ENCODE measurements at regions not wholly inside any gene's neighbourhood (a gene's known extent, or its start where the extent isn't known, plus 50 kb on each side); places are given as distances from the start of the nearest gene placed in this dataset.
"Not testable (repeated sequence)": the region's sequence is repeated elsewhere in the genome, so short reads cannot be mapped to it uniquely, and the experiment has no call there.

DNA sequence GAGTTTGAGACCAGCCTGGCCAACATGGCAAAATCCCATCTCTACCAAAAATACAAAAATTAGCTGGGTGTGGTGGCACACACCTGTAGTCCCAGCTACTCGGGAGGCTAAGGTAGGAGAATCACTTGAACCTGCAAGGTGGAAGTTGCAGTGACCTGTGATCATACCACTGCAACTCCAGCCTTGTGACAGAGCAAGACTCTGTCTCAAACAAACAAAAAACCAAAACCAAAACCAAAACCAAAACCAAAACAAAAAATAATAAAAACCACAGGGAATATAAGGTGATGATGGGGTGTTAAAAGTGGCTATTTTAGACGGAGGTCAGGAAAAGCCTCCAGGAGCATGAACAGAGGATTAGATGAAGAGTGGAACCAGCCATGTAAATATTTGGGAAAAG lies 96.3 kb upstream of the ARRDC3 start:
- H3K9me3 Mint-ChIP-seq, H3K4me3 Mint-ChIP-seq: not testable (repeated sequence)
- peak overlapping the region; percentile 81 for H3K27ac Mint-ChIP-seq

GRCh38 chr5:91478096-91478495 lies 95.0 kb upstream of the ARRDC3 start:
- DNase-seq = no peak
- Mint-ChIP-seq H3K36me3 (ENCODE audit: low read depth) (no peaks in the 10 kb centered on the region), H3K4me3 (no peak overlapping the region), H3K27ac (no peak overlapping the region), H3K4me1 (peaks cover 7% of the 10 kb centered on the region), H3K9me3 (no peaks in the 10 kb centered on the region), H3K27me3 (no peaks in the 10 kb centered on the region)
- POLR2A ChIA-PET = no interaction called here
- CTCF ChIA-PET = no interaction called here

More for the DNA sequence above, 96.3 kb upstream of the ARRDC3 start:
- H3K27me3 Mint-ChIP-seq; H3K36me3 Mint-ChIP-seq (ENCODE audit: low read depth); CTCF ChIA-PET; DNase-seq; H3K4me1 Mint-ChIP-seq; POLR2A ChIA-PET: not testable (repeated sequence)

DNA sequence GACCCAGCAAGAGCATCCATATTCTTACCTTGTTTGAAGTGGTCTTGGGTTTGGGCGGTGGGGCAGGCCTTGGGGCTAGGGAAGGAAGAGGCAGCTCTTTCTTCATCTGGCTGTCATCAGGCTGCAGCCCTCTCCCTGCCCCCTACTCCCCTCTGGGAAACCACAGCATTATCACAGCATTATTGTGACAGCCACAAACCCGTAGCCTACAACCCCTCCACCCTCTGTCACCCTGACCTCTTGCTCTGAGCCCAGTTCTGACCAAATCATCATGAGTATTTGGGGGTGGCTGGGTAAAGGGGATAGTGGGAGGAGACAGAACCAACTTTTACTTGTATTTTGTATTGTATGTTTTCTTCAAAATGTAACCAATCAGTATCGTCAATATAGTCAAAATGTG lies 94.3 kb upstream of the ARRDC3 start:
- Mint-ChIP-seq H3K36me3 (ENCODE audit: low read depth) (no peaks in the 10 kb centered on the region), H3K27ac (no peak overlapping the region), H3K9me3 (no peaks in the 10 kb centered on the region), H3K4me1 (peaks cover 7% of the 10 kb centered on the region), H3K4me3 (no peak overlapping the region), H3K27me3 (no peaks in the 10 kb centered on the region)
- CTCF ChIA-PET = no interaction called here
- no peak for DNase-seq
- POLR2A ChIA-PET = no interaction called here

DNA sequence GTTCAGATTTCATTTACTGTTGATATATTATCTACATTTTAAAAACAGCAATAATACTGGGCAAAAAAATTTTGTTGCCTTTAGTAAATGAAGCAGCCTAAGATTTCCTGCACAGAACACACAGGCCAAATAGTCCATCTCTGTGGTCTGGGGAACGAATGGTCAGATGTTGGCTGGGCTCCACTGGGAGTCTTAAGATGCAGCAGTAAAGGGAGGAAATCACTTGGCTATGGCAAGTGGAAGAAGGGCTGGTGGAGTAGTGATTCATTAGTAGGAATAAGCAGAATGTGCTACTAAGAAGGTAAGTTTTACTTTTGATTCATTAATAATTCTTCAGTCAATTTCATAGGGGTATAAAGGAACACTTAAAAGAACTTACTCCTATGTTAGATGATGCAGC lies 91.1 kb upstream of the ARRDC3 start:
- H3K4me3 Mint-ChIP-seq = no peak overlapping the region
- no peak for DNase-seq
- H3K36me3 Mint-ChIP-seq (ENCODE audit: low read depth) = no peaks in the 10 kb centered on the region
- H3K9me3 Mint-ChIP-seq = no peaks in the 10 kb centered on the region
- no peak overlapping the region for H3K27ac Mint-ChIP-seq
- CTCF ChIA-PET = no interaction called here
- POLR2A ChIA-PET = no interaction called here
- peaks cover 5% of the 10 kb centered on the region for H3K4me1 Mint-ChIP-seq
- H3K27me3 Mint-ChIP-seq = no peaks in the 10 kb centered on the region

DNA sequence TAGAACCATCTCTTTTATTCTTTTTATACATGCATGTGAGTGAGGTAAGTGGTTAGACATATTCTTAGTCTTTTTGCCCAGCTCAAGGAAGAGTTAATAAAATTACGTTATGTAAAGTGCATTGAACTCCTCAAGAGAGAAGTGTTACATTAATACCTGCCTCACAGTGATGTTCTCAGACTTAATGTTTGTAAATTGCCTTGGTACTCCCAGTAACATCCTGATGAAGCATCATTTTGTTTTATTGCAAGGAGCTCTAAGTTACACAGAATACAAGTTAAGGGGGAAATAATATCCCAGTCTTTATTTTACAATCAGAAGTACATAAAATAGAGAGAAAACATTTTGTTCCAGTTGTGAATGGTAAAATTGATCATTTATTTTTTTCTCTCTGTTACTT lies 89.5 kb upstream of the ARRDC3 start:
- Mint-ChIP-seq H3K27me3 (no peaks in the 10 kb centered on the region), H3K4me1 (peaks cover 11% of the 10 kb centered on the region), H3K27ac (no peak overlapping the region), H3K9me3 (no peaks in the 10 kb centered on the region), H3K4me3 (no peak overlapping the region), H3K36me3 (ENCODE audit: low read depth) (no peaks in the 10 kb centered on the region)
- ChIA-PET POLR2A (no interaction called here), CTCF (no interaction called here)
- DNase-seq = no peak

DNA sequence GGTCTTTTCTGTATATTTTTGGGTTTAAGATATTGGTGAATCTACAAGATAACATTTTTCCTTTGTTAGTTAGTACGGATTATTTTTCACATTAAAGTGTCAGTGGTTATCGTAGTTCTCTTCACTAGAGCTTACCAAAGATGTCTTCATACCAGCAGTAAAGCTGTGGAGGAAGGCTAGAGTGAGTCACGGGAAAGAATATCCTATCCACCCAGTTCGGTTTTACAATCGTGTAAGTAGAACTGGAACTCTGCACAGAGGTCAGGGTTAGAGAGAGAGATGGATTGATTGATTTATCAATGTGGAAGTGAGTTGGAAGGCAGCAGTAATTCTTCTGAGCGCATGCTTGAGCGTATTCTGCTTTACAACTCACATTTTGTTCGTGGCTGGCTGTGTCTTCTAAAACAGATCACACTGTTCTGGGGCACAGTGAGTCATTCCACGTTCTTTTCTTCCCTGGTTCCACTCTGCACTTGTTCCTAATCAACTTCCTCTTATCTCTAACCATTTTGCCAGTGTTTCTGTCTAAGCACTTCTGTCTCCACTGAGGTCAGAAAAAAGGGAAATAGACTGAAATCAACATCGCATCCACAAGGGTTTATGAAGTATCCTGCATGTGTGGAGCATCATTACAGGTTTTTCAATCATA lies 86.5 kb upstream of the ARRDC3 start:
- no peak overlapping the region for H3K4me3 Mint-ChIP-seq
- ChIA-PET POLR2A (no interaction called here), CTCF (no interaction called here)
- no peak overlapping the region for H3K27ac Mint-ChIP-seq
- H3K9me3 Mint-ChIP-seq = no peaks in the 10 kb centered on the region
- H3K27me3 Mint-ChIP-seq = no peaks in the 10 kb centered on the region
- H3K4me1 Mint-ChIP-seq = peaks cover 11% of the 10 kb centered on the region
- no peak for DNase-seq
- H3K36me3 Mint-ChIP-seq (ENCODE audit: low read depth) = no peaks in the 10 kb centered on the region

DNA sequence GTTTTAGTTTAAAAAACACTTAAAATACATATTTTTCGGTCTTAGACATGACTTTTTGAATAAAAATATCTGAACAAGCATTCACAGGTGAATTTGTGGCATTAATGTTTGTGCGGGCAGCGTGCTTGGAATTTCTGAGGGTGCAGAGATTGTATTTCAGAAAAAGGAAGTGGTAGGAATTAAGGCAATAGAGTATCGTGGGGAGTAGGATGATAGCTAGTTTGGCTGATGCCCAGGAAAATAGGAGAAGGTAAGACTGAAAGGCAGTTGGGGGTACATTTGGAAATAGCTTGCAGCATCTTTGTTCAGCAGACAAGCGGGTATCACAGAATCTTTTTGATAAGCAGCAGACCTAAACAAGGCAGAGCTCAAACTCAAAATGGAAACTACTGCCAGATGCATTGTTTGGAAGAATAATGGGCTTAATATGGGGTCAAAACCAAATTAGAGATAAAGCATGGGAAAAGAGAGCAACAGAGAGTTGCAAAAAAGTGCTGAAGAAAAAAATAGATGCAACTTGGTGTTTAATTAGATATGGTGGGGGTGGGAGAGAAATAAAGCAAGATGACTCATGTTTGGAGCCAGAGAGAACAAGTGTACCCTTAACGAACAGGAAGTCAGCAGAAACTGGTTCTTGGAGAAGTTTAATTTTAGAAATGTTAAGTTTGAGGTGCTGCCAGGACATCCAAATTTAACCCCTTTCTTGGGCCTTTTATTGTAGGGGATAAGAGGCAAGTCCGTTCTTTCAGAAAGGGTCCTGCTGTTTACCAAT lies 85.7 kb upstream of the ARRDC3 start:
- Mint-ChIP-seq H3K27me3 (no peaks in the 10 kb centered on the region), H3K4me1 (peaks cover 11% of the 10 kb centered on the region), H3K27ac (no peak overlapping the region), H3K36me3 (ENCODE audit: low read depth) (no peaks in the 10 kb centered on the region), H3K9me3 (no peaks in the 10 kb centered on the region), H3K4me3 (no peak overlapping the region)
- no peak for DNase-seq
- POLR2A ChIA-PET = no interaction called here
- CTCF ChIA-PET = interaction anchor here (0.6 kb wide), 1 partner anchor 14 kb away, joined by 3 read pairs; no protein-coding TSS in a partner anchor

DNA sequence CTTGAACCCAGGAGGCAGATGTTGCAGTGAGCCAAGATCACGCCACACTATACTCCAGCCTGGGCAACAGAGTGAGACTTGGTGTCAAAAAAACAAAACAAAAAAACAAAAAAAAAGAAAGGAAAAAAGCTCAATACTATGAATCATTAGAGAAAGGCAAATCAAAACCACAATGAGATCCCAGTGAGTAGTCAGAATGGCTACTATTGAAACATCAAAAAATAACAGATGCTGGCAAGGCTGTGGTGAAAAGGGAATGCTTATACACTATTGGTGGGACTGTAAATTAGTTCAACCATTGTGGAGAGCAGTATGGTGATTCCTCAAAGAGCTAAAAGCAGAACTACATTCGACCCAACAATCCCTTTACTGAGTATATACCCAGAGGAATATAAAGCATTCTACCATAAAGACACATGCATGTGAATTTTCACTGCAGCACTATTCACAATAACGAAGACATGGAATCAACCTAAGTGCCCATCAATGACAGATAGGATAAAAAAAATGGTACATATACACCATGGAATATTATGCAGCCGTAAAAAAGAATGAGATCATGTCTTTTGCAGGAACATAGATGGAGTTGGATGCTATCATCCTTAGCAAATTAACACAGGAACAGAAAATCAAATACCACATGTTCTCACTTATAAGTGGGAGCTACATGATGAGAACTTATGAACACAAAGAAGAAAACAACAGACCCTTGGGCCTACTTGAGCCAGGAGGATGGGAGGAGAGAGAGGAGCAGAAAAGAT lies 81.9 kb upstream of the ARRDC3 start:
- no peaks in the 10 kb centered on the region for H3K27me3 Mint-ChIP-seq
- H3K36me3 Mint-ChIP-seq (ENCODE audit: low read depth) = no peaks in the 10 kb centered on the region
- DNase-seq = no peak
- H3K27ac Mint-ChIP-seq = no peak overlapping the region
- ChIA-PET CTCF (no interaction called here), POLR2A (no interaction called here)
- no peaks in the 10 kb centered on the region for H3K9me3 Mint-ChIP-seq
- H3K4me3 Mint-ChIP-seq = no peak overlapping the region
- peaks cover 11% of the 10 kb centered on the region for H3K4me1 Mint-ChIP-seq

DNA sequence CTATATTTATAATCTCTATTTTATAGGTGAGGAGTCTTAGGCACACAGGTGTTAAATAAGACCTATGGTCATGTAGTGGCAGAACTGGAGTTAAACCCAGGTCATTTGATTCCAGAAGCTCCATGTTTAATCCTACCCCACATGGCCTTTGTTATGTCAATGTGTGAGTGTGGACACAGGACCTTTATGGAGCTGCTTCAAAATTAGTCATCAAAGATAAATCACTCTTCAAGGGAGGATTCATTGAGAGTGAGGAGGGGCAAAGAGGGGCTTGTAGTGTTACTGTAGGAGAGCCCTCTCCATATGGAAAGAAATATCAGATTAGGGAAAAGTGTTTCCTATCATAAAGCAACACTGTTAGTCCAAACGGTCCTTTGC lies 74.6 kb upstream of the ARRDC3 start:
- Mint-ChIP-seq H3K36me3 (ENCODE audit: low read depth) (no peaks in the 10 kb centered on the region), H3K4me1 (no peaks in the 10 kb centered on the region), H3K9me3 (no peaks in the 10 kb centered on the region), H3K27me3 (no peaks in the 10 kb centered on the region), H3K4me3 (no peak overlapping the region), H3K27ac (no peak overlapping the region)
- ChIA-PET POLR2A (no interaction called here), CTCF (interaction anchor here (0.9 kb wide), 1 partner anchor 17 kb away, joined by 3 read pairs; no protein-coding TSS in a partner anchor)
- DNase-seq = no peak

DNA sequence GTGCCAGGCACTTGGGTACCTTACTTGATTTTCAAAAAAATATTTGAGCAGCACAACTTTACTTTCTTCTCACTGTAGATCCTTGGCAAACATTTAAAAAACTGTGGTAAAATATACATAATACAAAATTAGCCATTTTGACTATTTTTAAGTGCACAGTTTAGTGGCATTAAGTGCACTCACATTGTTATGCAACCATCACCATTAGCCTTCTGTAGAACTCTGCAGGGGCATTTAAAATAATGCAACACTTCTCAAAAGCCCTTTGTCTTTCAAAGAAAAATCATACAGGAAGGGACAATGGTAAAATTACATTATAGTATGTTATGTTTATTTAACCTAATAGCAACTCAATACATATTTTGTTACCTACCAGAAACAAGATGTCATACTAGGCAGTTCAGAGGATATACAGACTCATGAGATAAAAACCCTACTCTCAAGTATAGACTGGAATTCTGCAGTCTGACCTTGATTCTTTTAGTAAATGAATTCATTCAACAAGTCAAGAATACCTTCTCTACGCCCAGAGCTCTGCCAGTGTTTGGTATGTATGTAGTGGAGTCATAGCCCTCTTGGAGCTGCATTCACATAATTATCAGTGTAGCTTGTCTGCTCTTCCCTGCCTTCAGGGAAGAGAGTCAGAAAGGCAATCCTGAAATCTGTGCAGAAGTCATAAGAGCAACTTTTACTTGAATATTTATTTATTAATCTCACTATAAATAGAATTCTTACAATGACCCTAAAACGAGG lies 74.0 kb upstream of the ARRDC3 start:
- Mint-ChIP-seq H3K27ac (no peak overlapping the region), H3K9me3 (no peaks in the 10 kb centered on the region), H3K36me3 (ENCODE audit: low read depth) (no peaks in the 10 kb centered on the region), H3K4me1 (no peaks in the 10 kb centered on the region), H3K27me3 (no peaks in the 10 kb centered on the region), H3K4me3 (no peak overlapping the region)
- POLR2A ChIA-PET = interaction anchor here (0.6 kb wide), 1 partner anchor 9 kb away, joined by 3 read pairs; no protein-coding TSS in a partner anchor
- CTCF ChIA-PET = interaction anchor here (0.9 kb wide), 1 partner anchor 17 kb away, joined by 3 read pairs; no protein-coding TSS in a partner anchor
- DNase-seq = no peak

- CTCF ChIA-PET = no interaction called here
- POLR2A ChIA-PET = no interaction called here
Observed at GRCh38 chr5:91449083-91449482, 66.0 kb upstream of the ARRDC3 start.

GRCh38 chr5:91448079-91448478 lies 65.0 kb upstream of the ARRDC3 start:
- H3K4me3 Mint-ChIP-seq; H3K36me3 Mint-ChIP-seq (ENCODE audit: low read depth); H3K9me3 Mint-ChIP-seq; CTCF ChIA-PET; H3K4me1 Mint-ChIP-seq; H3K27me3 Mint-ChIP-seq; H3K27ac Mint-ChIP-seq; DNase-seq: not testable (repeated sequence)
- POLR2A ChIA-PET = interaction anchor here (0.6 kb wide), 1 partner anchor 8 kb away, joined by 3 read pairs; no protein-coding TSS in a partner anchor

More at GRCh38 chr5:91449083-91449482, 66.0 kb upstream of the ARRDC3 start:
- Mint-ChIP-seq H3K4me3 (no peak overlapping the region), H3K27me3 (no peaks in the 10 kb centered on the region), H3K27ac (no peak overlapping the region), H3K4me1 (no peaks in the 10 kb centered on the region), H3K36me3 (ENCODE audit: low read depth) (no peaks in the 10 kb centered on the region), H3K9me3 (no peaks in the 10 kb centered on the region)
- DNase-seq = no peak

GRCh38 chr5:91446880-91447279 lies 63.8 kb upstream of the ARRDC3 start:
- DNase-seq; H3K4me3 Mint-ChIP-seq; H3K36me3 Mint-ChIP-seq (ENCODE audit: low read depth); H3K27ac Mint-ChIP-seq; H3K27me3 Mint-ChIP-seq; H3K4me1 Mint-ChIP-seq; H3K9me3 Mint-ChIP-seq; CTCF ChIA-PET: not testable (repeated sequence)
- POLR2A ChIA-PET = interaction anchor here (0.6 kb wide), 1 partner anchor 343 kb away, joined by 3 read pairs; no protein-coding TSS in a partner anchor

Data from activated CD4-positive, alpha-beta T cell treated with anti-CD3 and anti-CD28 coated beads, Interleukin-2, amount 10 ng/mL, durations not matched to agents 7 days and 5 days (primary cell).